GM18861 (cell line): ENCODE measurements at regions not wholly inside any gene's neighbourhood (a gene's known extent, or its start where the extent isn't known, plus 50 kb on each side); places are given as distances from the start of the nearest gene placed in this dataset.

Experiments used
- ATAC-seq: cut with Tn5 transposase; IDR thresholded peaks from one replicate; pipeline ENCODE4 v1.9.1; 2021; ENCODE audit not compliant: unreplicated experiment

GRCh38 chr2:74063486-74063885 lies 78.8 kb downstream of the TET3 start:
- ATAC-seq, result no peak

GRCh38 chr2:74065456-74065855 lies 80.7 kb downstream of the TET3 start:
- ATAC-seq, result no peak

- no peak for ATAC-seq
Observed at GRCh38 chr2:74066491-74067203, 81.1 kb downstream of the BOLA3 start.

- no peak for ATAC-seq
Observed at GRCh38 chr2:74067221-74067747, 80.4 kb downstream of the BOLA3 start.

GRCh38 chr2:74070991-74071390 lies 76.7 kb downstream of the BOLA3 start:
- ATAC-seq, result no peak

GRCh38 chr2:74071426-74071825 lies 76.3 kb downstream of the BOLA3 start:
- no peak for ATAC-seq

GRCh38 chr2:74072565-74072964 lies 75.1 kb downstream of the BOLA3 start:
- no peak for ATAC-seq

- ATAC-seq, result no peak
Observed at GRCh38 chr2:74074487-74074886, 73.2 kb downstream of the BOLA3 start.

- no peak for ATAC-seq
Observed at GRCh38 chr2:74076074-74076470, 71.6 kb downstream of the BOLA3 start.

GRCh38 chr2:74077636-74078035 lies 70.1 kb downstream of the BOLA3 start:
- no peak for ATAC-seq

- no peak for ATAC-seq
Observed at GRCh38 chr2:74078466-74078865, 69.2 kb downstream of the BOLA3 start.

- peak; percentile 71 for ATAC-seq
Observed at GRCh38 chr2:74079522-74080341, 68.0 kb downstream of the BOLA3 start.

- ATAC-seq, result peak; percentile 8
Observed at GRCh38 chr2:74080346-74080745, 67.4 kb downstream of the BOLA3 start.

GRCh38 chr2:74081030-74081762 lies 66.5 kb downstream of the BOLA3 start:
- no peak for ATAC-seq

GRCh38 chr2:74081763-74082110 lies 66.0 kb downstream of the BOLA3 start:
- no peak for ATAC-seq

GRCh38 chr2:74083750-74084149 lies 64.0 kb downstream of the BOLA3 start:
- ATAC-seq, result no peak
